ENCODE measurements at regions not wholly inside any gene's neighbourhood (a gene's known extent, or its start where the extent isn't known, plus 50 kb on each side); places are given as distances from the start of the nearest gene placed in this dataset.
"Not testable (repeated sequence)": the region's sequence is repeated elsewhere in the genome, so short reads cannot be mapped to it uniquely, and the experiment has no call there.

- no peak for DNase-seq (ENCODE audit: low read depth)
Measured at GRCh38 chr5:152694231-152694630, 289.2 kb upstream of the NMUR2 start.

DNA sequence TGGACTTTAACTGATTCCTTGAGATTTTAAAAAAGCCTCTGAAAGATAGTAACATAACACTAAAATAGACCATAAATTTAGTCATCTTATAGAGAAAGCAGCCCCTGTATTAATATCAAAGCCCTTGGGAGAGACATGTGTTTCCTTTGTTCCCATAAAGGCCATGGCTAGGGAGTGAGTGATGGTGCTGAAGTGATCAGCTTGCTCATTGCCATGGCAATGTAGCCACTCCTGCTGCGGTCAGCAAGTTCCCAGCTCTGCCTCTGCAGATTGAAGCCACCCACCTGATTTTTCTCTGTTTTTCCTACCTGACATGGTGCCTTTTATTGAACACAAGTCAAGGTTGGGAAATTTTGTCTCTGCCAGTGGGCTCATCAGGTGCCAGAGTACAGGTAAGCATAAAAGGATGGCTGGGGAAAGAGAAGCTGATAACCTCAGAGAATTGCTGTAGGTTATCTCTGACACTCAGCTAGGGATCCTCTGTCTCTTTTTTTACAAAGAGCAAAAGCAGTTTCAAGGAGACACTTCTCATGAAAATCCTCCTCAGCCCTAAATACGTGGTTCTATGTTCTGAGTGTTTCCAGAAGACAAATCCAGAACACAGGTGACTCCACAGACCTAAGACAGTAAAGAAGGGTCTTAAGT lies 296.3 kb upstream of the NMUR2 start:
- no peak for DNase-seq (ENCODE audit: low read depth)

DNA sequence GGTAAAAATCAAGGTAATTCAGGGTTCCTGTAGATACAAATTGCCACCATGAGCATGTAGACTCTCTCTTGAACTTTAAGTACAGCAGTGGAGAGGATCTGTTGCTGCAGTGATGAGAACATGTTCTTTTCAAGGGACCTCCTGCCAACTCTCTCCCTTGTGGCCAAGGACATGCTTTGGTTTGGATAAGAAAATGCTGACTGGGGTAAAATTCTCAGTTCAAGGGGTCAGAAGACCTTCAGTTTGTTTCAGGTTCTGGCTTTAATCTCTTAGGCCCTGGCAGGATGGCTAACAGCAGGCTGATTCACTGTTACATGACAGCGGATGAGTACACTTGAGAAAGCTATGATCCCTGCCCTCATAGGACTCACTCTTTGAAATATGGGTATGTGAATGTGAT lies 299.2 kb upstream of the NMUR2 start:
- DNase-seq (ENCODE audit: low read depth), result no peak

DNA sequence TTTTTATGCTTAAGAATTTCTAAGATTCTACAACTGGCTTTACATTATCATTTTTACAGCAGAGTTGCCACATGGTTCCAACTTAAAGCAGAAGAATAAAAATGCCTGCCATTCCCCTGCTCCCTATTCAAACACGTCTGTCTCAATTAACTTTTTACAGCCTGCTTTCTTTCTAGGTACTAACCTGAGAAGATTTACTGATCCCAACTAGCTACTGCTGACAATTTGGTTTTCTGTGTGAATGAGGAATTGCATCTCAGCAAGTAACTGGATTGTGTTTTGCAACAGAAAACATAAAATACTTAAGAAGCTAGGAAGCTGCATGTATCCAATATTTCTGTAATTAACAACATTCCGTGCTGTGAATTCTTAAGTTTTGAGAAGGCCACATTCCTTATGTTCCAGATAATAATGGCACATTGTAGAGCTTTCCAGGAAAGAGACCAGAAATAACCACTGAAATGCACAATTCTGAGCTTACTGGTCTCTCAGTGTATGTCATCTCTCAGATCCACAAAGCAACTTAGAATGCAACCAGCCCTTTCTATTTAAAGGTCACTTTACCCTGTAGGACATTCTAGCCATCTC lies 306.8 kb upstream of the NMUR2 start:
- DNase-seq (ENCODE audit: low read depth), result no peak

DNA sequence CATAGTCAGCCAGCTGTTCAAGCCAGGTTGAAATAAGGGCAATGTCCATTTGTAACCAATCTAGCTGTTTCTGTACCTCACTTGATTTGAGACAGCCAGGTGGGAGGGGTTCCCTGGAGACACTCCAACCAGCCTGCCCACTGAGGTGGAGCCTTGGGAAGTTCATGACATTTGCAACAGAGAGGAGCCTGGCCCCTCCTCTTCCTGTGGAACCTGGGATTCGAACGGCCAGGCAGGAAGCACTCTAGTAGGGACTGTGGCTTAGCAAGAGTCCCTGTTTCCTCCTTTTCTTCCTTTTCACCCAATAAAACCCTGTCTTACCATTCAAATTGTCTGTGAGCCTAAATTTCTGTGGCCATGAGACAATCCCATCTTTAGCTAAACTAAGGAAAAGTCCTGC lies 312.3 kb upstream of the NMUR2 start:
- no peak for DNase-seq (ENCODE audit: low read depth)

- no peak for DNase-seq (ENCODE audit: low read depth)
Measured at GRCh38 chr5:152723482-152723881, 318.4 kb upstream of the NMUR2 start.

- DNase-seq (ENCODE audit: low read depth), result no peak
Measured at GRCh38 chr5:152730176-152730575, 325.1 kb upstream of the NMUR2 start.

GRCh38 chr5:152736906-152737305 lies 331.8 kb upstream of the NMUR2 start:
- DNase-seq (ENCODE audit: low read depth), result no peak

- no peak for DNase-seq (ENCODE audit: low read depth)
Measured at GRCh38 chr5:152739916-152740315, 334.8 kb upstream of the NMUR2 start.

GRCh38 chr5:152741126-152741525 lies 336.0 kb upstream of the NMUR2 start:
- DNase-seq (ENCODE audit: low read depth), result not testable (repeated sequence)

GRCh38 chr5:152787709-152788217 lies 382.7 kb upstream of the NMUR2 start:
- DNase-seq (ENCODE audit: low read depth), result not testable (repeated sequence)

- DNase-seq (ENCODE audit: low read depth), result no peak
Measured at GRCh38 chr5:152801886-152802285, 396.8 kb upstream of the NMUR2 start.

- no peak for DNase-seq (ENCODE audit: low read depth)
Measured at GRCh38 chr5:152804179-152804578, 399.1 kb upstream of the NMUR2 start.

DNA sequence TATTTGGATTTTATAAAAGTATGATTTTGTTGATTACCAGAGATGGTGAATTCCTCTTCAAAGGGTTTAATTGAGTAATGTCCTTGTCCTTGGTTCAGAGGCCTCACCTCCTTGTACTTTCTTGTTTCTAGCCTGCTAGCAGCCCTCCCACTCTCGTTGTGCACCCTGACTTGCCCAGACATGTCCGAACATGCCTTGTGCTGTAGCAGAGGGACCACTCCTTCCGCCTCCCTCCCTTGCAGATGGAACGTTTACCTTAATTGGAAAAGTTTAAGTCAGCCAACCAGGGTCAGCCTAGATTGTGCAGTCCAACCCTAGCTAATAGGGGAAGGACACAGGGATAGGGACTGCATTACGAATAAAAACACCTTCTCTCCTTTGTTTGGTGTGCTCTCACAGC lies 406.9 kb upstream of the NMUR2 start:
- no peak for DNase-seq (ENCODE audit: low read depth)

DNA sequence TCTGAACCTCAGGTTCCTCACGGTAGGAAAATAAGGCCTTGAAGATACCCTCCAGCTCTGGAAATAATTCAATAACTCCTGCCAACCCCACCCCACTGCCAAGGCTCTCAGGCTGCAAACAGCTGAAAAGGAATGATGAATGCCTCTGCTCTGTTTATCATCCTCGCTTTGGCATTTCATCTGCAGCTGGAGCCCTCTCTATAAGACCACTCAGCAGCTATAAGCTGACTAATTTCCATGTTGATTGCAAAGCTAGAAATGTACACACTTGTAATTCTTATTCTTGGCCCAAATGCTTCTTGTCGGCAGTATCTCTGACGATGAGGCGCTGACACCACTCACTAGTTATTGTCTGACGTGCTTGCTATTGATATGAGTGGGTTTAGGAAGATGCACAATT lies 408.4 kb upstream of the NMUR2 start:
- no peak for DNase-seq (ENCODE audit: low read depth)

- DNase-seq (ENCODE audit: low read depth), result no peak
Measured at GRCh38 chr5:152819891-152820290, 414.8 kb upstream of the NMUR2 start.

DNA sequence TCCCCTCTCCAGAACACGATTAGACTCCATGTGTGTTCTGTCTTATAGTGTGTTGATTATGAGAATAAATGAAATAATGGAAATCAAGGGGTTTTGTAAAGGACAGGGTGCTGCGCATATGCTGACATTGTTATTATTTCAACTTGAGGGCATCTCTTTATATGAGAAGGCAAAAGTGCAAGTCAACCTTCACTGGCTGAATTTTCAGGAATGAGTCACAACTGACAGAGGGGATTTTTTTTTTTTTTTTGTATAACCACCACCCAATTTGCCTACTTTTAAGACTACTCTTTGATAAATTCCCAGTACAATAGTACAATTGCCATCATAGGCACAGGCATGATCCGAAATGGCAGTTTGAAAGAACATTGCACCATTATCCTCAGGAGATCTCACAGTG lies 419.2 kb upstream of the NMUR2 start:
- DNase-seq (ENCODE audit: low read depth), result no peak

- no peak for DNase-seq (ENCODE audit: low read depth)
Measured at GRCh38 chr5:152838241-152838786, 433.2 kb upstream of the NMUR2 start.

DNA sequence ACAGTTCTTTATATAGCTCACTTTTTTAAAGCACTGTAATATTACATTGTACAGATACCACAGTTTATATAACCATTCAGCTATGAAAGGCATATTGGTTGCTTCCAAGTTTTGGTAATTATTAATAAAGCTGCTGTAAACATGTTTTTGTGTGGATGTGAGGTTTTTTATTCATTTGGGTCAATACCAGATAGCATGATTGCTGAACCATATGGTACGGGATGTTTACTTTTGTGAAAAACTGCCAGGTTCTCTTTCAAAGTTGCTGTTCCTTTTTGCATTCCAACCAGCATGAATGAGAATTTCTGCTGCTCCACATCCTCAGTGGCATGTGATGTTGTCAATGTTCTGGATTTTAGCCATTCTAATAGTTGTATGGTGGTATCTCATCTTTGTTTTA lies 439.6 kb upstream of the NMUR2 start:
- DNase-seq (ENCODE audit: low read depth), result no peak

DNA sequence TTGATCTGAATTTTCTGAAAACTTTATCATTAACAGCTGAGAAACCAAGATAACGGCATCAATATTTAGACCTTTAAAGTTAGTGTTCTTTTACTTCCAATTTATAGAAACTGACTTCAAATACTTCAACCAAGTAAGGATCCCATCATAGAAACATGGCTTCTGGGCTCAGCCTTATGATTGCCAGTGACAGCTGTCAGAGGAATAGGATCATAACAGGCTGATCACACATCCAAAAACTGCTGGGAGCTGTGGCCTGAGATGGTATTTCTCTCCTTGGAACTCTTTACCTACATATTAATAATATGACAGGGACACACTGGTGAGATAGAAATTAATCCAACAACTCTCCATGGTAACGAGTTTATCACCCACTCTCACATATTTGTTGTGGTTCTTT lies 448.3 kb upstream of the NMUR2 start:
- DNase-seq (ENCODE audit: low read depth), result no peak

DNA sequence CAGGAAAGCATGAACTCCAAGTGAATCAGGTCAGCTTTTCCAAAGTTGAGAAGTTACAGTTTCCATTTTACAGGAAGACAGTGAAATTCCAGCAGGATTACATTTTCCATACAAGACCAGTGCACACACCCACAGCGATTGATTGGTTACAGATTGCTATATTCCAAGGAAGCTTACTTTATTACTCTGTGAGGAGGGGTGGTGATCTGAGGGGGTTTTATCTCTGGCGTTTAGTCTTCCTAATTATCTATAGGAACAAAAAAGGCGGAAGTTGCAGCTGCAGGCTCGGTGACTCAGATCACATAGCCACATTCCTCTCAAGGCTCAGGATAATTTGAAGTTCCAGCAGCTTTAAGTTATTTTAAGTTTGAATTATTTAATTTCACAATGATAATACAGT lies 450.4 kb upstream of the NMUR2 start:
- peak; percentile 6 for DNase-seq (ENCODE audit: low read depth)

GRCh38 chr5:152861231-152861630 lies 456.2 kb upstream of the NMUR2 start:
- DNase-seq (ENCODE audit: low read depth), result no peak

DNA sequence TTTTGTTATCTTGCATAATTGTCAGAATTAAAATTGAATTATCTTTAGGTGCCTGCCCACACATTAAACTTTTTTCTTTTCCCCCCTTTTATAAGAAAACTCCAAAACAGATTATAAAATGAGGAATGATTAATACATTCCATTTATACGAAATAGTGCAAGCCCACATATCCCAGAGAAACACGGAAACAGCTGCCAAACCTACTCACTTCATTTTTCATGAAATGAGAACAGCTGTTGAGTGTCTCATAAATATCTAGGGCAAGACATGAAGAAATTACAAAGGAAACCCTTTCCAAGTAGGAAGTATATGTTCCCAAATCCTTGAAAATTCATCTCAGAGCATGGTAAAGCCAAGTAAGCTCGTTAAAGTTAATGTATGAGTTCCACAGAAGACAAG lies 459.4 kb upstream of the NMUR2 start:
- no peak for DNase-seq (ENCODE audit: low read depth)

- no peak for DNase-seq (ENCODE audit: low read depth)
Measured at GRCh38 chr5:152864991-152865390, 459.9 kb upstream of the NMUR2 start.

Measured in HS-5 (cell line).